Activated CD8-positive, alpha-beta memory T cell treated with anti-CD3 and anti-CD28 coated beads, Interleukin-2, amount 50 U/mL, for 4 hours (primary cell): ENCODE measurements at regions not wholly inside any gene's neighbourhood (a gene's known extent, or its start where the extent isn't known, plus 50 kb on each side); places are given as distances from the start of the nearest gene placed in this dataset.

Experiments
- DNase-seq: peaks from one replicate; pipeline ENCODE4 v3.0.0-alpha.2; 2020

- no peak for DNase-seq
Observed at GRCh38 chr18:40011201-40011600, 1943.8 kb upstream of the PIK3C3 start.

DNA sequence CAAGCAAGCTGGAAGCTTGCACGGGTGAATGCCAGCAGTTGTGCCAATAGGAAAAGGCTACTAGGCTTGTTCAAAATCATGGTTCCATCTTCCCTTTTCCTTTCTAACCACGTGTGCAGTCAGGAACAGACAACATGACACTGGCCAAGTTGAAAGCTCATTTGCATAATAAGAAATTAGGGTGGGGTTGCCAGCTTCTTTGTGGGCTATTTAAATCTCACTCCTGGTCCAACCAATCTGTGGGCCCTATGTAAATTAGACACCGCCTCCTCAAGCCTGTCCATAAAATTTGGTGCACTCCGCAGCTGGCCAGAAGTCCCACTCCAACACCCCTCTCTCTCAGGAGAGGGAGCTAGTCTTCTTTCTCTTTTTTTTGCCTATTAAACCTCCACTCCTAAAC is 1948.4 kb upstream of the PIK3C3 start:
- no peak for DNase-seq

DNA sequence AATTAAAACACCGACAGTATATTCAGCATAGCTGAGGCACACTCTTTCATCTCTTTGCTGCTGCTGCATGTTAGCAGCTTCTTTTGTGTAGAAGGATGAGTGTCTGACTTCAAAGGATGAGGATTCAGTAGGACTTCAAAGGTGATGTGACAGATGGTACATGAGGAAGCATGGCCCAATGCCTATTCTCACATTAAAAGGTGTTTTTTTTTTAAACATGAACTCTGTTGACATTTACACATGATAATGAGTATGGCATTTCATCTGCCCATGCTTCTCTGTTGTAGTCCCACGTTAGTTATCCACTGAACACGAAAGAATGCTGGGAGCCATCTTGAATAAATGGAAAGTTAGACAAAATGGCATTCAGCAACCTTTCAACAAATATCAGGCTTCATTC is 1950.8 kb upstream of the PIK3C3 start:
- DNase-seq: no peak

DNA sequence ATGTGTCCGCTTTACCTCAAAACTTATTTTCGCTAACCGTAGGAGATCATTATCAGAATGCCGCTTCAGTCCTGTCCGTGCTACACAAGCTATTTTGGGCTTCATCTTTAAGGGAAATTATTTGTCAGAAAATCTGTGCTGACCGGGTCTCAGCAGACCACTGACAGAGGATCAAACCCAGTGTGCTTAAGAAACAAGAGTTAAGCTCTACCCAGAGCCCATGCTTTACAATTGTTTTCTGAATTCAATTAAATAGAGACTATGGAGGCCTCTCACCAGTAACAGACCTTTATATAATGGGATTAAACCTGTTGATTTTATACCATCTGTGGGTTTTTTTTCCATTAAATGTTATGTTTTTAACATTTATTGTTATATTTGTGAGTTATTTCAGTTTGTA is 1956.7 kb upstream of the PIK3C3 start:
- DNase-seq: no peak

DNA sequence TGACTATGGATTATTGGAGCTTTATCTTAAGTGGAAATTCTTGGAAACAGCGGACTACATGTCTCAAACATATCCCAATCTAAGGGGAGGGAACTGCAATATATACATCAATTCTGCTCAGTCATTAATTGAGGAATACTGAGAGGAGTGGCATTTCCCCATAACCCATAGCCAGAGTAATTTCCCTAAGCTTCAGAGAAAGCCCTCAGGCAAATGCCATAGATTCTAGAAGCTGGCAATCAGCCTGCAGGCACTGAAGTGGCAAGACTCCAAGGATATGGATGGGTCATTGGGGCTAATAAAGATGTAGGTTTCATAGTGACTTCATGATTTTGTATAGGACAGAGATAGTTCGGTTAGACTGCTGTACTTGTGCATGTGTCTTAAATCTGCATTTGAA is 1960.5 kb upstream of the PIK3C3 start:
- DNase-seq: no peak

DNA sequence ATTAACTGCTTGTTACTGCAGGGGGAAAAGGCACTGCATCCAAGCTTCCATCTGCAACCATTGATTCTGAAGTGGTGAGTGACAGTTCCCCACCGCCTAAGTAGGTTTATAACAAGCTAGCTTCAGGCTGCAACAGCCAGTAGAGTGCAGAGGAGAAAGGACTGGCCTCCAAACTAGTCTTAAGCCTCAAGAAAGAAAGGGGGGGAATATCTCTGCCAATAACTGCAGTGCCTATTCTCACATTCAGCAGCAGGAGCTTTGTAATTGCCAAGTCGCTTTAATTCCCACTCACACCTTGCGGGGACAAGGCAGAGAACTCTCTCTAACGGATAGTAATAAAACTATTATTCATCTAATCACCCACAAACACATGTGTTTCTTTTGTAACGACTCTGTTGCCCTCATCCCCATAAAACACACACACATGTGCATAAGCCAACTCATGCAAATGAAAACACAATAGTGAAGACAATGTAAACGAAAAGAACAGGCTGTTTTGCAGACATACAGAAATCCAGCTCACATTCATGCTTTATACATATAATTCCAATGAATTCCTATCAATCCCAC is 1963.3 kb upstream of the PIK3C3 start:
- DNase-seq: no peak

- no peak for DNase-seq
Observed at GRCh38 chr18:39990540-39990939, 1964.5 kb upstream of the PIK3C3 start.

DNA sequence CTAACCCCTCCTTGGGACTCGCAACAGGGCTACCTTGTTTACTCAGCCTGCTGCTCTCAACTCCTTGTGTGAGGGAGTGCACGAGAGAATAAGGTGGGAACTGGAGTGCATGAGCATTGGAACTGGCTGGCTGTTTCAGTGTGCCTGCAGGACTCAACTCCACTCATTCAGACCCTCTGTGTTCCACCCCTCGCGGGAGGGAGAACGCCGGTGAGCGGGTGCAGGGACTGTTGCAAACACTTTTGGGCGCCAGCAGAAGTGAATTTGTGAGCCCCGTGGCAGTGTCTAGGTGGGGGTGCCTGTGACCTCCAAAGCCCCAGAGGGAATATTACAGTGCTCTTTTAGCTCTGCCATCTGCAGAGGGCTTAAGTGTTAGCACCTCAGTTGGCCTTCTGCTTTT is 1978.3 kb upstream of the PIK3C3 start:
- DNase-seq: no peak

- no peak for DNase-seq
Observed at GRCh38 chr18:39972521-39972920, 1982.5 kb upstream of the PIK3C3 start.

GRCh38 chr18:39969803-39970494 is 1985.1 kb upstream of the PIK3C3 start:
- DNase-seq: no peak

- DNase-seq: no peak
Observed at GRCh38 chr18:39966275-39966674, 1988.8 kb upstream of the PIK3C3 start.

- no peak for DNase-seq
Observed at GRCh38 chr18:39962546-39962945, 1992.5 kb upstream of the PIK3C3 start.

- DNase-seq: no peak
Observed at GRCh38 chr18:39960550-39960949, 1994.5 kb upstream of the PIK3C3 start.

- DNase-seq: no peak
Observed at GRCh38 chr18:39959839-39960238, 1995.2 kb upstream of the PIK3C3 start.

GRCh38 chr18:39958876-39959275 is 1996.2 kb upstream of the PIK3C3 start:
- no peak for DNase-seq

- no peak for DNase-seq
Observed at GRCh38 chr18:39952816-39953215, 2002.2 kb upstream of the PIK3C3 start.

DNA sequence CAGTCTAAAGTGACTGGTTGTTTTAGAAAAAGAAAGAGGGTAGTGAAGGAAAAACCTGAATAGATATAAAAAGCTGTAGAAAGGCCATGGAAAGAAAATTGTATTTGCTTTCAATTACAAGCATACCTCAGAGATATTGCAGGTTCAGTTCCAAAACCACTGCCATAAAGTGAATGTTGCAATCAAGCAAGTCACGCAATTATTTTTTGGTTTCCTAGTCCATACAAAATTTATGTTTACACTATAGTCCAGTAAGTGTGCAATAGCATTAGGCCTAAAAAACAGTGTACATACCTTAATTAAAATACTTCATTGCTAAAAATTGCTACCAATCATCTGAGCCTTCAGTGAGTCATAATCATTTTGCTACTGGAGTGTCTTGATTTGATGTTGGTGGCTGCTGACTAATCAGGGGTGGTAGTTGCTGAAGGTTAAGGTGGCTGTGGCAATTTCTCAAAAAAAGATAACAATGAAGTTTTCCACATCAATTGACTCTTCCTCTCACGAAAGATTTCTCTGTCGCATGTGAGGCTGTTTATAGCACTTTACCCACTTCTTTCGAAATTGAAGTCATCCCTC is 2003.8 kb upstream of the PIK3C3 start:
- no peak for DNase-seq

DNA sequence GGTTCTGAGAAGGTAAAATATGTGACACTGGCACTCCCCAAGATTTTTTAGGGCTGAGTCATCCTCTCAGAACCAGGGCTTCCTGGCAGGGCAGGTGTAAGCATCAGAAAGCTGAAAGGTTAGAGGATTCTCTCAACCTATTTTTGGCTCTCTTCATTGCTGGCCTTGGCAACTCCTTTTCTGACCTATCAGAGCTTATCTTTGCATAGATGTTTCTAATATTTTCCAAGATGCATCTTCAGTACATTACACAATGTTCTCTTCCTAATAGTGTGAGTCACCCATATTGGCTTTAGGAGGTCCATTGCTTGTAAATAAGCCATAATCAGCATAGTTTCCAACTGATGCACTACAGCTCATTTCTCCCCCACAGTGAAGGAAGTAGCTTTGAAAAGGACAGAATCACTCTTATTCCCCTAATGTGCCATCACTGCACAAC is 2008.4 kb upstream of the PIK3C3 start:
- DNase-seq: no peak

DNA sequence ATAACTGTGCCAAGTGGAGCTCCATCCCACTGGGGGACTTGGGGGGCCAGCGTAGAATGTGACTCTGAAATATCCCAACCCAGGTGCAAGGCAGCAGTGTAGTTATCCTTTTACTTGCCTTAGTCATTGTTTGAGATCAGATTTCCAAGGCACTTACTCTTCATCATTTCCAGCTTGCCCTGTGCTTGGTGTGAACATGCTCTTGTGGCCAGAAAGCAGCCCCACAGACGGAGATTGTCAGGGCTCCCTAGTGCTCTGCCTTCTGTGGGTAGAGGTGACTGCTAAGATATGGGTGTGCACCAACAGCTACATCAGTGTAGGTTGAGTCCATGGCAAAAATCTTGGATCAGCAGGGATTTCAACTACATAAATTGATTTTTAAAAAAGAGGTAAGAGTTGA is 2010.0 kb upstream of the PIK3C3 start:
- DNase-seq: no peak

- DNase-seq: no peak
Observed at GRCh38 chr18:39942702-39943101, 2012.3 kb upstream of the PIK3C3 start.

- DNase-seq: no peak
Observed at GRCh38 chr18:39938676-39939608, 2016.1 kb upstream of the PIK3C3 start.

DNA sequence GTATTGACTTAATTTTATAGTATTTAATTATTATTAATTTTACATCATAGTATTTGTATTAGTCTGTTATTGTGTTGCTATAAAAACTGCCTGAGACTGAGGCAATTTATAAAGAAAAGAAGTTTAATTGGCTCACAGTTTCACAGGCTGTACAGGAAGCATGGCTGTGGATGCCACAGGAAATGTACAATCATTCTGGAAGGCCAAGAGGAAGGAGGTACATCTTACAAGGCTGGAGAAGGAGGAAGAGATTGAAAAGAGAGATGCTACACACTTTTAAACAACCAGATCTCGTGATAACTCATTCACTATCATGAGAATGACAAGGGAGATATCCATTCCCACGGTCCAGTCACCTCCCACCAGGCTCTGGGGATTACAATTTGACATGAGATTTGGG is 2019.4 kb upstream of the PIK3C3 start:
- no peak for DNase-seq

DNA sequence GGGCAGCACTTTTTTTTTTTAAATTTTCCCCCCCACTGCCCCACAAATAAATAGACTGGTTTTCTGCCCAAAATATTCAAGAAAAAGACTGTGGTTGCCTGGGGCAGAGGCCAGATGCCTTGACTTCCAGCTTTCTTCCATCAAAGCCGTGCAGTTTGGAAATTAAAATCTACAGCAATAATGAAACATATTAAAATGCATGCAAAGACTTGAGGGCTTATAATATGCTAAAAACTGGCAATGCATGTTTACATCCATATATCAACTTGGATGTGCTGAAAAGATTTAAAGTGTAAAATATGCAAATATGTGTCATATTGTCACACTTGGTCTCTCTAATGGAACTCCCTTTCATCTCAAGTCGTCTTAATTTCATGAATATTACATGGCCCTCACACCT is 2036.2 kb upstream of the PIK3C3 start:
- DNase-seq: no peak
